IMR-90 (cell line): ENCODE measurements at regions not wholly inside any gene's neighbourhood (a gene's known extent, or its start where the extent isn't known, plus 50 kb on each side); places are given as distances from the start of the nearest gene placed in this dataset.

ENCODE experiments used
- ATAC-seq: fragments of 200-7000 bp; cut with Tn5 transposase; 2 replicates; pipeline ENCODE4 v1.9.1; 2020; ENCODE audit warnings: low read depth, mild to moderate bottlenecking, moderate library complexity
- BruUV-seq: library from RNA; stranded (reverse); fragments of 400-500 nt; replicated peaks from 2 replicates; lab custom pipeline; 2021; lab: Mats Ljungman, UMichigan
- CTCF ChIA-PET: fragments of 300-600 bp; formaldehyde crosslinking; extraction: SDS; loops from one replicate; lab custom pipeline; 2021; ENCODE audit warnings: antibody characterized with exemption; lab: Yijun Ruan, JAX
- POLR2A ChIA-PET: fragments of 300-600 bp; sonication (Branson Sonifier 250); formaldehyde crosslinking; loops from one replicate; lab custom pipeline; 2022; ENCODE audit warnings: antibody characterized with exemption; ENCODE audit not compliant: unreplicated experiment; lab: Charles Lee
- DNase-seq: peaks from one replicate; pipeline ENCODE4 v3.0.0; 2013
- H2AFZ ChIP-seq: replicated peaks from 2 replicates; pipeline ENCODE3; 2013; ENCODE audit warnings: low read length, mild to moderate bottlenecking; ENCODE audit not compliant: poor library complexity
- H2AK5ac ChIP-seq: 2 replicates; pipeline ENCODE4 v1.6.1; 2013; ENCODE audit warnings: low read depth, low read length, inconsistent platforms
- H2AK9ac ChIP-seq: replicated peaks from 2 replicates; pipeline ENCODE3; 2013; ENCODE audit warnings: mild to moderate bottlenecking, low read depth, low read length, moderate library complexity; ENCODE audit not compliant: poor library complexity
- H2BK120ac ChIP-seq: 2 replicates; pipeline ENCODE4 v1.6.1; 2013; ENCODE audit warnings: low read depth, low read length, inconsistent platforms
- H2BK15ac ChIP-seq: 3 replicates; pipeline ENCODE4 v1.6.1; 2013; ENCODE audit warnings: low read depth, low read length, inconsistent platforms
- H2BK20ac ChIP-seq: 2 replicates; pipeline ENCODE4 v1.6.1; 2013; ENCODE audit warnings: low read depth, mild to moderate bottlenecking, inconsistent platforms, low read length, moderate library complexity
- H2BK5ac ChIP-seq: 2 replicates; pipeline ENCODE4 v1.6.1; 2013; ENCODE audit warnings: mild to moderate bottlenecking, low read depth, low read length, inconsistent platforms; ENCODE audit not compliant: poor library complexity, severe bottlenecking
- H3K14ac ChIP-seq: replicated peaks from 2 replicates; pipeline ENCODE4 v1.6.1; 2013; ENCODE audit warnings: low read depth, low read length, inconsistent platforms
- H3K18ac ChIP-seq: 2 replicates; pipeline ENCODE4 v1.6.1; 2013; ENCODE audit warnings: low read depth, low read length, control low read depth
- H3K23ac ChIP-seq: 2 replicates; pipeline ENCODE4 v1.6.1; 2013; ENCODE audit warnings: low read depth, low read length, inconsistent platforms
- H3K27ac ChIP-seq: 2 replicates; pipeline ENCODE4 v1.5.1; 2013; ENCODE audit warnings: mild to moderate bottlenecking, control low read depth, low read length; ENCODE audit not compliant: insufficient read depth
- H3K27me3 ChIP-seq: 2 replicates; pipeline ENCODE4 v1.6.1; 2013; ENCODE audit warnings: low read length; ENCODE audit not compliant: control insufficient read depth, insufficient read depth
- H3K36me3 ChIP-seq: 2 replicates; pipeline ENCODE4 v1.6.1; 2013; ENCODE audit warnings: low read length, mixed read lengths; ENCODE audit not compliant: control insufficient read depth, insufficient read depth
- H3K4ac ChIP-seq: 2 replicates; pipeline ENCODE4 v1.6.1; 2013; ENCODE audit warnings: low read depth, low read length, inconsistent platforms
- H3K4me1 ChIP-seq: 2 replicates; pipeline ENCODE4 v1.6.1; 2013; ENCODE audit warnings: low read length, mixed read lengths; ENCODE audit not compliant: control insufficient read depth, insufficient read depth
- H3K4me2 ChIP-seq: 2 replicates; pipeline ENCODE4 v1.6.1; 2013; ENCODE audit warnings: low read depth, mild to moderate bottlenecking, control low read depth, low read length, moderate library complexity
- H3K4me3 ChIP-seq: 2 replicates; pipeline ENCODE4 v1.5.1; 2013; ENCODE audit warnings: low read depth, mild to moderate bottlenecking, control low read depth, low read length, moderate library complexity; ENCODE audit not compliant: insufficient read depth
- H3K56ac ChIP-seq: 2 replicates; pipeline ENCODE4 v1.6.1; 2013; ENCODE audit warnings: low read length, inconsistent platforms; ENCODE audit not compliant: insufficient read depth; ENCODE audit errors: extremely low read depth
- H3K79me1 ChIP-seq, 2 experiments: 2 replicates each; pipeline ENCODE4 v1.6.1; 2013; ENCODE audit warnings: low read length in 2 of 2, inconsistent platforms in 1 of 2, low read depth in 1 of 2
- H3K9ac ChIP-seq: 2 replicates; pipeline ENCODE4 v1.6.1; 2013; ENCODE audit warnings: low read depth, low read length, control low read depth
- H3K9me1 ChIP-seq: 2 replicates; pipeline ENCODE4 v1.6.1; 2013; ENCODE audit warnings: low read length, inconsistent platforms; ENCODE audit not compliant: insufficient read depth
- H3K9me3 ChIP-seq: 2 replicates; pipeline ENCODE4 v1.6.1; 2013; ENCODE audit warnings: low read length; ENCODE audit not compliant: control insufficient read depth, insufficient read depth
- H4K20me1 ChIP-seq: 2 replicates; pipeline ENCODE4 v1.6.1; 2013; ENCODE audit warnings: low read length, inconsistent platforms; ENCODE audit not compliant: insufficient read depth
- H4K5ac ChIP-seq: 2 replicates; pipeline ENCODE4 v1.6.1; 2013; ENCODE audit warnings: mild to moderate bottlenecking, low read depth, low read length, control low read depth
- H4K8ac ChIP-seq, 2 experiments: 2 replicates each; pipeline ENCODE4 v1.6.1; 2013; ENCODE audit warnings: low read depth in 2 of 2, low read length in 2 of 2, control low read depth in 1 of 2, inconsistent platforms in 1 of 2
- H4K91ac ChIP-seq: 2 replicates; pipeline ENCODE4 v1.6.1; 2013; ENCODE audit warnings: low read depth, low read length, inconsistent platforms; ENCODE audit not compliant: insufficient read depth
- RCOR1 ChIP-seq: IDR thresholded peaks from 2 replicates; pipeline ENCODE4 v1.6.1; 2012; ENCODE audit warnings: mild to moderate bottlenecking, low read length, improper control_type of control experiment; ENCODE audit not compliant: insufficient replicate concordance
- WGBS, 2 experiments: methylation state at CpG; one replicate each; pipeline versions ENCODE4 v1.1.5 to v1.1.7; 2013; ENCODE audit warnings: missing lambda C conversion rate in 2 of 2; ENCODE audit not compliant: insufficient read length in 1 of 2; ENCODE audit errors: extremely low coverage in 2 of 2; 5-methylcytosine and 5-hydroxymethylcytosine counted together
- dilution Hi-C: fragments of 300-500 bp; cut with HindIII; formaldehyde crosslinking; loops from one replicate; pipeline ENCODE4 v1.14.3; 2018; ENCODE audit warnings: low sequenced_read_pairs; ENCODE audit not compliant: unreplicated experiment
- in situ Hi-C: fragments of 300-500 bp; cut with MboI; formaldehyde crosslinking; loops from 3 replicates; pipeline ENCODE4 v1.14.3; 2019; ENCODE audit warnings: low sequenced_read_pairs, inconsistent platforms, mixed read lengths
- intact Hi-C: fragments of 100-400 bp; cut with micrococcal nuclease; formaldehyde crosslinking; loops from 2 replicates; pipeline ENCODE4 v1.10.0; 2022

DNA sequence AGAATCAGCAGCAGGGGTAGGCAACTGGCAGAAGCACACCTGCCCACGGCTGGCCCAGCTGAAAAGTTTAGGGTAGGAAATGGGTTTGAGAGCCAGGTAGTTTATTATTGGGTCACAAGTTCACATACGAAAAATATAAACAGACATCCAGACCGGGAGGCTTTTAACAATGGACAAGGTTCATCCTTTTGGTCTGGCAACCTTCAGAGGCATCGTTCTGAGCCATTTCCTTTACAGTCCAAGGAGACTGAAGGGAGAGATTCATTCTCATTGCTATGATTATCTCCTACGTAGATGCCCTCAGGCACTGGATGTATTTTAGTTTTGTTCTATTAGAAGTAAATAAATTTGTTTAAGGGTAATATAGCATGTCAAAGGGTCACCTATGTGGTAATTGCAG is 248.0 kb upstream of the THBS1 start:
- Histone ChIP-seq H3K9me1 (peaks cover 2% of the 10 kb centered on the region; the same call in 1 of the 2 replicates), H2BK5ac (peak overlapping the region; percentile 11), H4K5ac (no peak overlapping the region), H2BK15ac (0 out of 3 replicates have a peak overlapping the region, but pooled peaks have one; percentile 45), H4K8ac (no peak overlapping the region), H2BK120ac (no peak overlapping the region; the same call in 1 of the 2 replicates), H3K4ac (peak overlapping the region; percentile 11; the same call in 1 of the 2 replicates), H3K56ac (no peak overlapping the region), H3K79me1 (no peaks in the 10 kb centered on the region), H2AK9ac (no peak overlapping the region), H3K36me3 (no peaks in the 10 kb centered on the region), H3K4me3 (no peak overlapping the region), H3K14ac (no peak overlapping the region), H2BK20ac (peak overlapping the region; percentile 29; the same call in 1 of the 2 replicates), H3K18ac (no peak overlapping the region), H3K23ac (no peak overlapping the region), H3K9me3 (no peaks in the 10 kb centered on the region), H3K9ac (no peak overlapping the region), H3K27ac (no peak overlapping the region), H2AFZ (no peak overlapping the region), H4K91ac (no peak overlapping the region; the same call in 1 of the 2 replicates), H3K4me2 (no peak overlapping the region), H3K4me1 (peaks cover 5% of the 10 kb centered on the region), H4K20me1 (no peaks in the 10 kb centered on the region), H2AK5ac (no peak overlapping the region), H3K27me3 (no peaks in the 10 kb centered on the region)
- CTCF ChIA-PET: no interaction called here
- POLR2A ChIA-PET: no interaction called here
- BruUV-seq: no TSS peak
- ATAC-seq: no peak
- dilution Hi-C loops (no loop called here), intact Hi-C loops (no loop called here), in situ Hi-C loops (no loop called here)
- TF ChIP-seq RCOR1: no peak
- no CpG with 5 or more reads among the region's 5 CpGs for WGBS, 2 experiments
- no peak for DNase-seq
